Mesothelial cell of epicardium (in vitro differentiated cells): ENCODE measurements at regions not wholly inside any gene's neighbourhood (a gene's known extent, or its start where the extent isn't known, plus 50 kb on each side); places are given as distances from the start of the nearest gene placed in this dataset.

Source experiments
- DNase-seq, 2 experiments: peaks; one replicate each; pipeline ENCODE4 v3.0.0; 2021; ENCODE audit warnings: low spot score in 2 of 2; ENCODE audit not compliant: unreplicated experiment in 2 of 2
- H3K27ac Mint-ChIP-seq: 2 replicates; pipeline ENCODE4 v1.8.0; 2021; ENCODE audit warnings: mixed read lengths
- H3K27me3 Mint-ChIP-seq: 2 replicates; pipeline ENCODE4 v1.8.0; 2021; ENCODE audit warnings: low read depth, mixed read lengths
- H3K36me3 Mint-ChIP-seq: 2 replicates; pipeline ENCODE4 v1.8.0; 2021; ENCODE audit warnings: mixed read lengths
- H3K4me1 Mint-ChIP-seq: 2 replicates; pipeline ENCODE4 v1.8.0; 2021; ENCODE audit warnings: mixed read lengths
- H3K4me3 Mint-ChIP-seq: 2 replicates; pipeline ENCODE4 v1.8.0; 2021; ENCODE audit warnings: mild to moderate bottlenecking, moderate library complexity, mixed read lengths
- H3K9me3 Mint-ChIP-seq: 2 replicates; pipeline ENCODE4 v1.8.0; 2021; ENCODE audit warnings: mixed read lengths
- CTCF ChIP-seq: fragments of 200-600 bp; sonication (generic); IDR thresholded peaks from one replicate; pipeline ENCODE4 v1.5.0; 2021; ENCODE audit warnings: antibody characterized with exemption; ENCODE audit not compliant: unreplicated experiment

- no peak for DNase-seq
- no peak for TF ChIP-seq CTCF
- Mint-ChIP-seq H3K27me3 (peaks cover 21% of the 10 kb centered on the region), H3K27ac (no peak overlapping the region), H3K36me3 (no peaks in the 10 kb centered on the region), H3K9me3 (peaks cover 4% of the 10 kb centered on the region), H3K4me1 (peaks cover 28% of the 10 kb centered on the region), H3K4me3 (no peak overlapping the region)
Observed at GRCh38 chr1:231108516-231109302, 53.1 kb upstream of the TRIM67 start.

DNA sequence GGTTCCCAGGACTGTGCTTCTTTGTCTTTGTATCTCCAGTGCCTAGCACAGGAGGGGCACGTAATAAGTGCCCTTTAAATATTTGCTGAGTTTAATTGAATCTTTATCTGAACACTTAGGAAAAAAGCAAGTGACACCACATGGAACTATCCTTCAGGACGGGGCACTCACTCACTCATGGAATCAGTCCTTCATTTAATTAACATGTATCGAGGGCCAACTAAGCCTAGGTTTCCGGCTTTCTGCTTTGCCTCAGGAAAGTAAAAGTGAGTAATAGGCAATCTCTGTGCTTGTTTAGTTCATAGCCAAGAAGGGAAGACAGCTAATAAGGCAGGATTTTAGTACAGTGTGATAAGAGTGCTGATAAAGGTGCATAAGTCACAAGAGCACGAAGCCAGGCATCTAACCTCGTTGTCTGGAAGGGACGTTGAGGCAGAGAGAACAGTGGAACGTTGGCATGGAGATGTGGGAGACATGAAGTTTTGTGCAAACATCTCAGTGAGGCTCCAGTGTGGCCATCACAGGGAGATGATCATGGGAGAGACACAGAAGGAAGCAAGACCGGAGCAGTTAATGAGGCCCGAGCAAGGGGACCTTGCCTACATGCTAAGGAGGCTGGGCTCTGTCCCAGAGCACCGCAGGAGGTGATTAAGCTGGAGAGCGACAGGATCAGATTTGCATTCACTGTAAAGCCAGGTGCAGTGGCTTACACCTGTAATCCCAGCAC lies 54.1 kb upstream of the TRIM67 start:
- no peak for TF ChIP-seq CTCF
- H3K4me3 Mint-ChIP-seq, result no peak overlapping the region
- DNase-seq, result no peak
- no peak overlapping the region for H3K27ac Mint-ChIP-seq
- H3K4me1 Mint-ChIP-seq, result peaks cover 28% of the 10 kb centered on the region
- peaks cover 22% of the 10 kb centered on the region for H3K27me3 Mint-ChIP-seq
- H3K36me3 Mint-ChIP-seq, result no peaks in the 10 kb centered on the region
- H3K9me3 Mint-ChIP-seq, result peaks cover 4% of the 10 kb centered on the region

DNA sequence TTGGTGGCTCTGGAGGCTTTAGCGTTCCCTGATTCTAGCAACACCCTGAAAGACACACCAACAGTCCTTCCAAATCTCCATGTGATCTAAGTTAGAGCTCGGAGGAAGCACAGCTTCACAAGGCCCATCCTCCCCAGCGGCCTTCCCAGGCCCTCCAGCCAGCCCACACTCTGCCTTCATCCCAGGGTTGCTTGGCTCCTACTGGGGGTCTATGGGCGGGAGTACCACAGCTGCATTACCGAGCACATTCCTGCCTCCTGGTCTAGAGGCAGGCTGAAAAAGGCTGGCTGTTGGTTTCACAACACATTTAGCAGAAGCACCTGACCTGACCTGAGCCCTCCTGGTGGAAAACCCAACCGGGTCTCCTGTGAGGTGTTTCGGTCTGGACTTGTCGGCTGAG lies 54.7 kb upstream of the TRIM67 start:
- Mint-ChIP-seq H3K4me1 (peaks cover 28% of the 10 kb centered on the region), H3K4me3 (no peak overlapping the region), H3K9me3 (peaks cover 8% of the 10 kb centered on the region), H3K27ac (no peak overlapping the region), H3K36me3 (no peaks in the 10 kb centered on the region), H3K27me3 (peaks cover 22% of the 10 kb centered on the region)
- no peak for TF ChIP-seq CTCF
- no peak for DNase-seq

- TF ChIP-seq CTCF, result no peak
- Mint-ChIP-seq H3K4me1 (peaks cover 28% of the 10 kb centered on the region), H3K9me3 (peaks cover 6% of the 10 kb centered on the region), H3K27me3 (peaks cover 19% of the 10 kb centered on the region), H3K4me3 (no peak overlapping the region), H3K27ac (no peak overlapping the region), H3K36me3 (no peaks in the 10 kb centered on the region)
- DNase-seq, result no peak
Observed at GRCh38 chr1:231106347-231106746, 55.5 kb upstream of the TRIM67 start.

DNA sequence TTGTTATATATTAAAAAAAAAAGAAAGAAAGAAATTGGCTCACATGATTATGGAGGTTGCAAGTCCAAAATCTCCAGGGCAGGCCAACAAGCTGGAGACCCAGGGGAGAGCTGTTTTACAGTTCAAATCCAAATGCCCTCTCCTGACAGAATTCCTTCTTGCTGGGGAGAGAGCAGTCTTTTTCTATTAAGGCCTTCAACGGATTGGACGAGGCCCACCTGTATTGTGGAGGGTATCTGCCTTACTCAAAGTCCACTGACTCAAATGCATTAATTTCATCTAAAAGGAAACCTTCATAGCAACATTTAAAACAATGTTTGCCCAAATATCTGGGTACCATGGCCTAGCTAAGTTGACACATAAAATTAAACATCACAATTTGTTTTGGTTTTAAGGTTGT lies 56.9 kb upstream of the TRIM67 start:
- TF ChIP-seq CTCF, result no peak
- Mint-ChIP-seq H3K36me3 (no peaks in the 10 kb centered on the region), H3K4me3 (no peak overlapping the region), H3K9me3 (peaks cover 6% of the 10 kb centered on the region), H3K27me3 (peaks cover 22% of the 10 kb centered on the region), H3K4me1 (peaks cover 28% of the 10 kb centered on the region), H3K27ac (no peak overlapping the region)
- DNase-seq, result no peak
